H1 (cell line): ENCODE measurements at regions not wholly inside any gene's neighbourhood (a gene's known extent, or its start where the extent isn't known, plus 50 kb on each side); places are given as distances from the start of the nearest gene placed in this dataset.

Experiments used
- CTCF ChIA-PET: fragments of 300-600 bp; sonication (Branson Sonifier 250); formaldehyde crosslinking; loops from one replicate; lab custom pipeline; 2021; ENCODE audit not compliant: partially characterized antibody; lab: Charles Lee
- POLR2A ChIA-PET: fragments of 300-600 bp; sonication (Branson Sonifier 250); formaldehyde crosslinking; loops from one replicate; lab custom pipeline; 2021; ENCODE audit warnings: inconsistent platforms; ENCODE audit not compliant: partially characterized antibody; lab: Charles Lee
- DNase-seq, 2 experiments: peaks; one replicate each; pipeline versions ENCODE4 v3.0.0 to v3.0.0-alpha.2; 2010 to 2022; ENCODE audit warnings: low spot score in 2 of 2, low read depth in 1 of 2, mixed read lengths in 1 of 2
- FAIRE-seq: peaks from 2 replicates; lab custom pipeline; 2011; peaks lifted over from hg19 to GRCh38; lab: Jason Lieb, UNC
- H2AFZ ChIP-seq: 2 replicates; pipeline ENCODE4 v1.8.1; 2012; ENCODE audit warnings: low read length, inconsistent platforms
- H2AK5ac ChIP-seq: 2 replicates; pipeline ENCODE4 v1.6.1; 2013; ENCODE audit warnings: low read depth, low read length
- H2BK120ac ChIP-seq: replicated peaks from 2 replicates; pipeline ENCODE3; 2013; ENCODE audit warnings: low read depth, low read length, inconsistent platforms
- H2BK12ac ChIP-seq: 2 replicates; pipeline ENCODE4 v1.6.1; 2013; ENCODE audit warnings: low read depth, low read length
- H2BK15ac ChIP-seq: 2 replicates; pipeline ENCODE4 v1.6.1; 2013; ENCODE audit warnings: low read length
- H2BK20ac ChIP-seq: 2 replicates; pipeline ENCODE4 v1.6.1; 2013; ENCODE audit warnings: low read length
- H2BK5ac ChIP-seq: 2 replicates; pipeline ENCODE4 v1.6.1; 2013; ENCODE audit warnings: low read depth, low read length
- H3K14ac ChIP-seq: 2 replicates; pipeline ENCODE4 v1.6.1; 2013; ENCODE audit warnings: inconsistent platforms; ENCODE audit not compliant: insufficient read length
- H3K18ac ChIP-seq: 2 replicates; pipeline ENCODE4 v1.6.1; 2013; ENCODE audit warnings: low read length; ENCODE audit errors: extremely low read depth
- H3K23ac ChIP-seq: 2 replicates; pipeline ENCODE4 v1.6.1; 2013; ENCODE audit warnings: inconsistent platforms; ENCODE audit not compliant: insufficient read length
- H3K23me2 ChIP-seq: 2 replicates; pipeline ENCODE4 v1.6.1; 2013; ENCODE audit warnings: low read depth, low read length
- H3K27ac ChIP-seq: 2 replicates; pipeline ENCODE4 v1.6.1; 2011; ENCODE audit warnings: low read depth, low read length, inconsistent platforms
- H3K27me3 ChIP-seq, 4 experiments: replicated peaks in 1 of 4; 1 replicate in 1 of 4; 2 replicates in 3 of 4; pipeline versions ENCODE4 v1.6.1 to v1.8.1; 2011 to 2013; ENCODE audit warnings: low read length in 3 of 4, mild to moderate bottlenecking in 3 of 4, inconsistent platforms in 2 of 4, mixed read lengths in 2 of 4, moderate library complexity in 1 of 4; ENCODE audit not compliant: control insufficient read depth in 3 of 4, insufficient read depth in 3 of 4; ENCODE audit errors: extremely low read depth in 1 of 4
- H3K36me3 ChIP-seq, 4 experiments: 2 replicates each; pipeline versions ENCODE4 v1.6.1 to v1.8.1; 2011 to 2013; ENCODE audit warnings: mild to moderate bottlenecking in 4 of 4, low read length in 3 of 4, moderate library complexity in 2 of 4, control low read depth in 1 of 4, inconsistent platforms in 1 of 4; ENCODE audit not compliant: insufficient read depth in 4 of 4, control insufficient read depth in 2 of 4
- H3K4ac ChIP-seq: replicated peaks from 2 replicates; pipeline ENCODE3; 2013; ENCODE audit warnings: low read length, low read depth, mixed read lengths, inconsistent platforms; ENCODE audit not compliant: insufficient read length
- H3K4me1 ChIP-seq, 4 experiments: replicated peaks in 1 of 4; 1 replicate in 1 of 4; 2 replicates in 3 of 4; pipeline versions ENCODE4 v1.6.1 to v1.8.1; 2011 to 2013; ENCODE audit warnings: low read length in 3 of 4, inconsistent platforms in 2 of 4, mixed read lengths in 1 of 4; ENCODE audit not compliant: insufficient read depth in 4 of 4, control insufficient read depth in 3 of 4
- H3K4me2 ChIP-seq, 2 experiments: 2 replicates each; pipeline versions ENCODE4 v1.6.1 to v1.8.1; 2011 to 2013; ENCODE audit warnings: low read depth in 2 of 2, low read length in 2 of 2, control low read depth in 1 of 2, inconsistent platforms in 1 of 2, mild to moderate bottlenecking in 1 of 2; ENCODE audit not compliant: insufficient read depth in 1 of 2
- H3K4me3 ChIP-seq, 4 experiments: fragments of 200-600, 300-600 bp in 1 of 4; sonication (generic), shearing (Covaris generic), sonication (Bioruptor Twin) in 1 of 4; 2 replicates each; pipeline versions ENCODE4 v1.5.1 to v1.8.1; 2011 to 2016; ENCODE audit warnings: low read length in 4 of 4, low read depth in 3 of 4, control low read depth in 2 of 4, inconsistent platforms in 2 of 4, mild to moderate bottlenecking in 2 of 4, mixed read lengths in 1 of 4, moderate library complexity in 1 of 4; ENCODE audit not compliant: insufficient read depth in 2 of 4; ENCODE audit errors: extremely low read depth in 1 of 4
- H3K56ac ChIP-seq: replicated peaks from 2 replicates; pipeline ENCODE3; 2013; ENCODE audit warnings: low read depth, mild to moderate bottlenecking, mixed read lengths, low read length, inconsistent platforms; ENCODE audit not compliant: insufficient read length
- H3K79me1 ChIP-seq: 2 replicates; pipeline ENCODE4 v1.6.1; 2013; ENCODE audit warnings: low read depth, low read length, control low read depth
- H3K79me2 ChIP-seq, 2 experiments: 2 replicates each; pipeline versions ENCODE4 v1.6.1 to v1.8.1; 2012 to 2013; ENCODE audit warnings: low read length in 2 of 2, mild to moderate bottlenecking in 2 of 2, inconsistent platforms in 1 of 2; ENCODE audit not compliant: insufficient read depth in 2 of 2, control insufficient read depth in 1 of 2
- H3K9ac ChIP-seq, 4 experiments: replicated peaks in 1 of 4; 1 replicate in 1 of 4; 2 replicates in 3 of 4; pipeline versions ENCODE4 v1.6.1 to v1.8.1; 2011 to 2013; ENCODE audit warnings: low read depth in 3 of 4, low read length in 3 of 4, control low read depth in 2 of 4, mild to moderate bottlenecking in 2 of 4, moderate library complexity in 2 of 4, inconsistent platforms in 1 of 4; ENCODE audit errors: extremely low read depth in 1 of 4
- H3K9me3 ChIP-seq, 2 experiments: 2 replicates each; pipeline versions ENCODE4 v1.6.1 to v1.8.1; 2012 to 2013; ENCODE audit warnings: mild to moderate bottlenecking in 2 of 2, moderate library complexity in 2 of 2, control low read depth in 1 of 2, inconsistent platforms in 1 of 2, low read depth in 1 of 2, low read length in 1 of 2, mixed read lengths in 1 of 2; ENCODE audit not compliant: insufficient read depth in 2 of 2
- H4K20me1 ChIP-seq, 2 experiments: replicated peaks in 1 of 2; 2 replicates each; pipeline versions ENCODE3 to v1.8.1; 2011 to 2013; ENCODE audit warnings: inconsistent platforms in 2 of 2, low read length in 2 of 2, mild to moderate bottlenecking in 1 of 2; ENCODE audit not compliant: insufficient read depth in 2 of 2, control insufficient read depth in 1 of 2
- H4K5ac ChIP-seq: 2 replicates; pipeline ENCODE4 v1.6.1; 2013; ENCODE audit warnings: low read length, low read depth, mixed read lengths, inconsistent platforms; ENCODE audit not compliant: insufficient read length
- H4K8ac ChIP-seq: 2 replicates; pipeline ENCODE4 v1.8.0; 2013; ENCODE audit warnings: mild to moderate bottlenecking, moderate library complexity, low read length, inconsistent platforms; ENCODE audit not compliant: insufficient read depth; ENCODE audit errors: extremely low read depth
- H4K91ac ChIP-seq: replicated peaks from 2 replicates; pipeline ENCODE3; 2013; ENCODE audit warnings: low read length, mixed read lengths, inconsistent platforms; ENCODE audit not compliant: insufficient read length
- BRCA1 ChIP-seq: IDR thresholded peaks from 2 replicates; pipeline ENCODE4 v1.6.1; 2012; ENCODE audit warnings: low read depth, low read length, improper control_type of control experiment
- CREB1 ChIP-seq: IDR thresholded peaks from 2 replicates; pipeline ENCODE4 v1.6.1; 2012; ENCODE audit warnings: inconsistent platforms
- EGR1 ChIP-seq: IDR thresholded peaks from 2 replicates; pipeline ENCODE4 v1.6.1; 2011; ENCODE audit warnings: low read depth, low read length, borderline replicate concordance
- HDAC6 ChIP-seq: IDR thresholded peaks from one replicate; pipeline ENCODE4 v1.7.1; 2012; ENCODE audit warnings: low read depth, mild to moderate bottlenecking, inconsistent platforms, low read length, moderate library complexity
- KDM1A ChIP-seq: fragments of 200-600, 300-600 bp; sonication (generic); IDR thresholded peaks from 2 replicates; pipeline ENCODE4 v1.7.1; 2016; ENCODE audit warnings: mild to moderate bottlenecking, low read length, borderline replicate concordance
- NANOG ChIP-seq: IDR thresholded peaks from 2 replicates; pipeline ENCODE4 v1.6.1; 2011; ENCODE audit warnings: low read length, low read depth, mild to moderate bottlenecking, inconsistent platforms; ENCODE audit not compliant: insufficient read depth, poor library complexity, severe bottlenecking
- NRF1 ChIP-seq: IDR thresholded peaks from 2 replicates; pipeline ENCODE4 v1.6.1; 2011; ENCODE audit warnings: mild to moderate bottlenecking, low read depth, low read length, improper control_type of control experiment
- POLR2AphosphoS5 ChIP-seq: IDR thresholded peaks from 2 replicates; pipeline ENCODE4 v1.6.1; 2011; ENCODE audit warnings: low read depth, low read length
- SIX5 ChIP-seq: IDR thresholded peaks from 2 replicates; pipeline ENCODE4 v1.6.1; 2011; ENCODE audit warnings: mild to moderate bottlenecking, low read depth, low read length
- SP1 ChIP-seq: IDR thresholded peaks from 2 replicates; pipeline ENCODE4 v1.6.1; 2011; ENCODE audit warnings: low read depth, low read length
- WGBS, 2 experiments: shearing (Covaris generic) in 1 of 2; methylation state at CpG; one replicate each; pipeline versions ENCODE4 v1.1.6 to v1.1.7; 2013 to 2015; ENCODE audit warnings: low lambda C conversion rate in 2 of 2, mixed read lengths in 2 of 2, inconsistent platforms in 1 of 2, low coverage in 1 of 2, missing lambda C conversion rate in 1 of 2; ENCODE audit not compliant: insufficient replicate concordance in 2 of 2, insufficient coverage in 1 of 2, insufficient read length in 1 of 2; ENCODE audit errors: extremely low coverage in 1 of 2, missing lambda C conversion rate in 1 of 2; 5-methylcytosine and 5-hydroxymethylcytosine counted together

GRCh38 chr13:65499256-65499655, 1730.9 kb downstream of the PCDH9 start:
- Histone ChIP-seq H2BK15ac (no peak overlapping the region), H4K8ac (no peak overlapping the region), H3K4me2 (no peak overlapping the region), H3K4me3 (no peak overlapping the region), H3K27me3 (no peaks in the 10 kb centered on the region), H2BK12ac (no peak overlapping the region), H3K79me2 (no peaks in the 10 kb centered on the region), H3K14ac (no peak overlapping the region), H2AFZ (no peak overlapping the region), H3K9me3 (no peaks in the 10 kb centered on the region), H4K91ac (no peak overlapping the region), H3K23me2 (no peaks in the 10 kb centered on the region), H3K23ac (no peak overlapping the region), H3K4ac (no peak overlapping the region), H3K79me1 (no peaks in the 10 kb centered on the region), H4K20me1 (no peaks in the 10 kb centered on the region), H2BK120ac (no peak overlapping the region), H3K36me3 (no peaks in the 10 kb centered on the region), H3K56ac (no peak overlapping the region), H3K27ac (no peak overlapping the region), H2AK5ac (no peak overlapping the region), H2BK5ac (no peak overlapping the region), H3K18ac (no peak overlapping the region), H4K5ac (no peak overlapping the region), H3K9ac (no peak overlapping the region), H3K4me1 (no peaks in the 10 kb centered on the region), H2BK20ac (no peak overlapping the region)
- CTCF ChIA-PET, result interaction anchor here (0.7 kb wide), 1 partner anchor 983 kb away, joined by 3 read pairs; no protein-coding TSS in a partner anchor
- no peak for DNase-seq
- WGBS, 2 experiments, result 100% methylated on average over 1 of the region's 1 CpG; no CpG with 5 or more reads in 1 of the 2 experiments
- POLR2A ChIA-PET, result no interaction called here
- FAIRE-seq, result no peak
- TF ChIP-seq SIX5 (no peak), SP1 (no peak), NANOG (no peak), BRCA1 (no peak), CREB1 (no peak), EGR1 (no peak), POLR2AphosphoS5 (no peak), KDM1A (no peak), HDAC6 (no peak), NRF1 (no peak)
